GM18909 (cell line): ENCODE measurements at regions not wholly inside any gene's neighbourhood (a gene's known extent, or its start where the extent isn't known, plus 50 kb on each side); places are given as distances from the start of the nearest gene placed in this dataset.

ENCODE experiments used
- ATAC-seq: cut with Tn5 transposase; IDR thresholded peaks from one replicate; pipeline ENCODE4 v1.9.1; 2021; ENCODE audit warnings: mild to moderate bottlenecking; ENCODE audit not compliant: unreplicated experiment, poor library complexity

GRCh38 chr5:125710745-125711144, 712.5 kb upstream of the GRAMD2B start:
- no peak for ATAC-seq

DNA sequence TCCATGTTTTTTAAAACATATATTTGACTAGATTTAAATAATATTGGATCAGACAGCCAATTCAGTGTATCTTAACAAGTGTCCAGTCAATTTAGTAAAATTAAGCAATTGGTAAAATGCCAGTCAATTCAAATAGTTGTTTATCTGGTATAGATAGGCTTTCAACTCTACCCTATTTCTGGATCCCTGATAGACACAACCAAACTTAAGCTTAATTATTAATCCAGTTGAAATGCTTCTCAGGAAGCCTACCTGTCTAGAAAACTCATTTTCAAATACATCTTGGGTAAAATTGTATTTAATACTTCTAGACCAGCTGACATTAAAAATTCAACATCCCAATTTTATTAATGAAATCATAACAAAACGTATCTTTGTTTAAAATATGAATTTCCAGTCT, 710.8 kb upstream of the GRAMD2B start:
- no peak for ATAC-seq

- ATAC-seq: no peak
These were observed 710.0 kb upstream of the GRAMD2B start for GRCh38 chr5:125713109-125713805.

GRCh38 chr5:125715216-125715615, 708.0 kb upstream of the GRAMD2B start:
- ATAC-seq: no peak

DNA sequence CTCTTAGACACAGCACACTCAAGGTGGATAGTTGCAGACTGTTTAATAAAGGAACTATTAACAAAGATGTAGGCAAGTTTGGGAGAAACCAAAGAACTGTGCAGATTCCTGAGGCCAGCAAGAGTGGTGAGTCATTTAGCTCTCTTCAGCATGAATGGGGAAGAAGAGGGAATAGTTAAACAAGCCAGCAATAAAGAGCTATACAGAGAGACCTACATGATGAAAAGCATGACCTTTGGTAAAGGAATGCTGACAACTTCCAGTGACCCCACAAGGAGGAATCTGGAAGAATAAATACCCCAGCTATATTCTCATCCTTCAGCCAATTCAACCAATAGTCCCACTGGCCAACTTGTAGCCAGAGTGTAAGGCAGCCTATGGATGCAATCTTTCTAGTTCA, 706.0 kb upstream of the GRAMD2B start:
- ATAC-seq: no peak

DNA sequence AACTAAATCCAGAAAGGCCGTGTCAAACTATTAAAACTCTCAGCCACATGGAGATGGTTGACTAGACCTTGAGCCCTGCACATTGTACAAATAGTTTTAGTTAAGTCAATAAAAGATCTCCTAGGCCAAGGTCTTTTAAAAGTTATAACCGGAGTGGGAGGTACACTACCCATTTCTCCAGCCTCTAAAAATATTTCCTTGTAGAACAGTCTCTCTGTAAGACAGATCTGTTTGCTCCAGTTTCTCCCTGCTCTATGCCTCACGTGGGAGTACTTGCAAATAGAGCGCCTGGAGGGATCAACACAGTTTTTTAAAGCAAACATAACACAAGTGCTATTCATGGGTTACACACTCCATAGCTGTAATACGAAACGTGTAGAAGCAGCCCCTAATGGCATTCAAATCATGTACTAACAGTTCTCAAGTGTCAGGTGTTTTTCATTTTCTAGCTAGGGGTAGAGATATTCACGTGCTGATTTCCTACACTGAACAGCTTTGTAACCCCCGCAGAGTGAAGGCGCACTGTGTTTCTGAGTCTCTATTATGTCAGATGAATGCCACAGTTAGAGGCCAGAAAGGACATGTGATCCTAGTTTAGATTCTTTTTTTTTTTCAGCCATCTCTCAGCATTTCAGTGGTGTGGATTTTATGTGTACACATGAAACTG, 703.4 kb upstream of the GRAMD2B start:
- no peak for ATAC-seq

DNA sequence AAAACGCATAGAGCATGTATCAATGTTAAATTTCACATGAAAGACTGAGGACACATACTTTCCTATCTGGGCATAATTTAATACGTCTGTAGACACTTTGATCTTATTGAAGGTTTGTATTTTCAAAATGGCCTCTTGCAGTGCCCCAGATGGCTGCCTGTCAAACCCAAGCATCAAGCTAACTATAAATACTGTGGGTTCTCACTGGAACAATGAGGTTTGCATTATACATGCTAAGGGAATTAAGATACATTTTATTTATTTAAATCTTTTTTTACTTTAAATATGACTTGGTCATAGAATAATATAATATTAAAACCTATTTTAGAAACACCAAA, 702.9 kb upstream of the GRAMD2B start:
- no peak for ATAC-seq

DNA sequence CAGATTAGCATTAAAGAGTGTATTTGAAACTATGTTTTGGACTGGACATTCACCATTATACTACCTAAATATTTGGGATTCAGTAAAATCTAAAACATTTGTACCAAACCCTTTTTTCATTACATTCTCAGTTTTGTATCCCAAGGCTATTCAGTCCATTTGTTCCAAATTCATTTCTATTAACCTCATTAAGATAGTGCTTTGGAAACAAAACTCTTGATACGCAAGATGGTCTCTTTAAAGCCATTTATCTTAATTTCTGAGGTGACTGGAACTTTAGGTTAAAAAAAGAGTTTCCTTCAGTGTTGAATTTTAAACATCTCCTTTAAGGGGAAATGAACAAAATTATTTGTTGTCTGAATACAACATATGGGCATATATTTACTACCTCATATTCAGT, 702.5 kb upstream of the GRAMD2B start:
- no peak for ATAC-seq

DNA sequence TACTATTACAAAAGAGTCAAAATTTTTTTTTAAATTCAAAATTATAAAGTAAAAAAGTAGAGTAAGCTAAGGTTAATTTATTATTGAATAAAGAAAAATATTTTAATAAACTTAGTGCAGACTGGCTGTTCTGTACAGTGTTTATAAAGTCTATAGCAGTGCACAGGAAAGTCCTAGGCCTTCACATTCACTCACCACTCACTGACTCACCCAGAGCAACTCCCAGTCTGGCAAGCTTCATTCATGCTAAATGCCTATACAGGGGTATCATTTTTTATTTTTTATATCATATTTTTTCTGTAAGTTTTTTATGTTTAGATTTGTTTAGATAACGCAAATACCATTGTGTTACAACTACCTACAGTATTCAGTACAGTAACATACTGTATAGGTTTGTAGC, 700.7 kb upstream of the GRAMD2B start:
- no peak for ATAC-seq

DNA sequence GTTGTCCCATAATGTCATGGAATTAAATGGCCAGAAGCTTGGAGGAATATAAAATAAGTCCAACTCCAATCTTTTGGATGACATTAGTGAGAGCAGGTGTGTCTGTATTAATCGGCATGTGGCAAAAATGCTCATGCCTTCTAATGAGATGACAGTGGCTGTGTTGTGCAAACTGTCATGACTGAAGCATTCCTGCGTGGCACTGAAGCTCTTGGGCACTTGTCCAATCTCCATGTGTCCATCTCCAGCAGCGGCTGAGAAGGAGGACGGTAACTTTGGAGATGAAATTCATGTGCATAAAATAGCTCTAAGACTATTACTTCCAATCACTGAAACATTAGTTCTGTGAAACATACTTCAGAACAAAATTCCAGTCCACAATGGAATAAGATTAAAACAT, 697.5 kb upstream of the GRAMD2B start:
- ATAC-seq: no peak

DNA sequence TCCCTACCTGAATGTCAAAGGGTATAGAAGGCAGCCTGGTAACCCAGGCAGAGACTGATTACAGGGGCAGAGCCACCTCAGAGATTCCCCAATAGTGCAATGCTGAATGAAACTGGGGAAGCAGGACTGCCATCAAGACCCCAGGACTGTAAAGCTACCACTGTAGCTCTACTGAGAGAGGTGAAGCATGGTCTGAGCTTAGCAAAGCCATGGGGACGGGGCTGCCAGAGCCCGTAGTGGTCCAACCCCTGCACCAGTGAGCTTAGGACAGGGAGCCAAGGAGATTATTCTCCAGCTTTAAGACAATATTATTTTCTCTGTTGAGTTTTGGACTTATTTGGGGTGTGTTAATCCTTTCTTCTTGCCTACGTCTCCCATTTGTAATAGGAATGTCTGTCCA, 679.3 kb upstream of the GRAMD2B start:
- ATAC-seq: no peak

GRCh38 chr5:125746917-125747316, 676.3 kb upstream of the GRAMD2B start:
- no peak for ATAC-seq

GRCh38 chr5:125750147-125750860, 672.9 kb upstream of the GRAMD2B start:
- ATAC-seq: no peak

DNA sequence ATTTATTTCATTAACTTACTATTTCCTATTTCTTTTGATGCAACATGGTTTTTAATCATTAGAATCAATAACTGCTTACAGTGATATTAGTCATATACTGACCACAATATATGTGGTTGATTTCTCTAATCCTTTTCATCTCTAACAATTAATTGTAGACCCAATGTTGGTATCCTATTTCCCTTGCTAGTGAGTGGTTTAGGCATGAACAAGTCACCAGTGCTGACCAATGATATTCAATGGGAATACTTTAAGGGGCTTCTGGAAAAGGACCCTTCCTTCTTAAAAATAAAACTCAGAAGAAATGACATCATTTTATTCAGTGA, 672.4 kb upstream of the GRAMD2B start:
- no peak for ATAC-seq

- ATAC-seq: no peak
These were observed 666.8 kb upstream of the GRAMD2B start for GRCh38 chr5:125756456-125756855.

DNA sequence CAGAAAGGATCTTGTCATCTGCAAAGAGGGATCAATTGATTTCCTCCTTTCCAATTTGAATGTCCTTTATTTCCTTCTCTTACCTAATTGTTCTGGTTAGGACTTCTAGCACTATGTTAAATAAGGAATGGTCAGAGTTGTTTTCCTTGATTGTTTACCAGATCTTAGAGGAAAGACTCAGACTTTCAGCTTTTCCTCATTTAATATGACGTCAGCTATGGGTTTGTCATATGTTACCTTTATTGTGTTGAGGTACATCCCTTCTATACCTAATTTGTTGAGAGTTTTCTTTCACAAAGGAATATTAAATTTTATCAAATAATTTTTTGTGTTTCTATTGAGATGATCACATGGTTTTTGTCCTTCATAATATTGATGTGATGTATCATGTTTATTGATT, 656.5 kb upstream of the GRAMD2B start:
- no peak for ATAC-seq

DNA sequence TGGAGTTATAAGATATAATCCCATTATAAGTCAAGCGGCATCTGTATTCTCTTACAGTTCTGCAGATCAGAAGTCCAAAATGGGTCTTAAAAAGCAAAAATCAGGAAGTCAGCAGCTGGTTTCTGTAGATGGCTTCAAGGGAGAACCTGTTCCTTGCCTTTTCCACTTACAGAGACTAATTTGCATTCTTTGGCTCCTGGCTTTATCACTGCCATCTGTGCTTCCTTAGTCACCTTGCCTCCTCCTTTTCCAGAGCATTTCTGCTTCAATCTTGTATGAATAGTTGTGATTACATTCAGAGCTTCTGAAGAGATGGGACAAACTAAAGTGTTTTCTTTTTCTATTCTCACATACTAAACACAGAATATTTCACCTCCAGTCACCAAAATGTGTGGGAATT, 647.3 kb upstream of the GRAMD2B start:
- ATAC-seq: no peak

DNA sequence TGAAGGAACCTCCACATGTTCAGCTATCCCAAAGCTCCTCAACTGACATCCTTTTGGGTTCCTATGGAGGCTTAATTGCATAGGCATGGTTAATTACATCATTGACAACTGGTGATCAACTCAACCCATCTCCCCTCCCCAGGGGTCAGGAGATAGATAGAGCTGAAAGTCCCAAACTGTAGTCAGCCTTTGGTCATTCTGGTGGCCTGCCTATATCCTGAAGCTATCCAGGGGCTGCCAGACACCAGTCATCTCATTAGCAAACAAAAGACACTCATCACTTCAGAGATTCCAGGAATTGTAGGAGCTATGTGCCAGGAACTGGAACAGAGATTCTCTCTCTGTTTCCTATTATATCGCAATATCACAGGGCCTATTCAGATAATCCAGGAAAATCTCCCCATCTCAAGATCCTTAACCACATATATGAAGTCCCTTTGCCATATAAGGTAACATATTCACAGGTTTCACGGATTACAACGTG, 646.5 kb upstream of the GRAMD2B start:
- no peak for ATAC-seq

DNA sequence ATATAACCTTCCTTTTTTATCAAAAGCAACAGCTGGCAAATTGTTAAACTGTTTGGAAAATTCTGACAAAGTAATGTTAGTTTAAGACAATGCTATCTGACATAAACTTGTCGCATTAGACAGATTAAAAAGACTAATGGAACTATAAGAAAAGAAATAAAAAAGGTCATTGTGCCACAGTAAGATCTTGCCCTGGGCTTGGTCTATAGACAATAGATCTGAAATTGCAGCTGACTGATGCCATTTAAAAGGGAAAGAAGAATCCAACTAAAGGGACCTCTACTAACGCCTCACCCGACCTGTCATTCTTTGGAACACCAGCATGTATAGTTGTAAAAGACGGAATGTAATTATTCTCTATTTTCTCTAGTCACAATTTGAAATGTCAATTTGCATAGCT, 644.4 kb upstream of the GRAMD2B start:
- no peak for ATAC-seq

GRCh38 chr5:125785407-125785806, 637.8 kb upstream of the GRAMD2B start:
- no peak for ATAC-seq

- no peak for ATAC-seq
These were observed 637.2 kb upstream of the GRAMD2B start for GRCh38 chr5:125786021-125786420.

- no peak for ATAC-seq
These were observed 629.7 kb upstream of the GRAMD2B start for GRCh38 chr5:125793470-125793869.
